ENCODE measurements at regions not wholly inside any gene's neighbourhood (a gene's known extent, or its start where the extent isn't known, plus 50 kb on each side); places are given as distances from the start of the nearest gene placed in this dataset.

GRCh38 chr11:80520507-80520887 is 1079.7 kb upstream of the TENM4 start:
- Histone ChIP-seq H3K4me1 (ENCODE audit: control insufficient read depth, insufficient read depth, low read length) (no peaks in the 10 kb centered on the region), H3K27me3 (ENCODE audit: control insufficient read depth, insufficient read depth, low read length) (no peaks in the 10 kb centered on the region), H3K27ac (ENCODE audit: low read length) (no peak overlapping the region), H3K4me3 (ENCODE audit: low read depth in 2 of 2, low read length in 2 of 2) (no peak overlapping the region), H3K9me3 (ENCODE audit: control insufficient read depth, insufficient read depth, low read depth, low read length) (no peaks in the 10 kb centered on the region), H3K36me3 (ENCODE audit: control insufficient read depth, insufficient read depth, low read length) (no peaks in the 10 kb centered on the region)
- ATAC-seq (no peak), DNase-seq (ENCODE audit: low read depth, low spot score) (no peak)
- POLR2A ChIA-PET: no interaction called here
- CTCF ChIA-PET: no interaction called here
- TF ChIP-seq POLR2AphosphoS5 (IDR thresholded peaks at IDR 0.05; ENCODE audit: low read depth, low read length) (no peak), TCF7L2 (IDR thresholded peaks at IDR 0.05; ENCODE audit: low read depth, low read length) (no peak), SIN3A (IDR thresholded peaks at IDR 0.05; ENCODE audit: borderline replicate concordance, insufficient read depth, low read depth, low read length) (no peak), REST (IDR thresholded peaks at IDR 0.05; ENCODE audit: insufficient read depth in 1 of 2, low read depth in 2 of 2, low read length in 1 of 2) (no peak), CTCF (IDR thresholded peaks at IDR 0.05) (no peak)
- intact Hi-C loops (cut with micrococcal nuclease; ENCODE audit: unreplicated experiment): no loop called here
- in situ Hi-C loops (cut with HindIII; ENCODE audit: low pct_unique_long_range_greater_than_20kb, low sequenced_read_pairs): no loop called here
- no TSS peak for BruUV-seq (replicated peaks)

GRCh38 chr11:80519596-80520506 is 1079.0 kb upstream of the TENM4 start:
- CTCF ChIA-PET: no interaction called here
- Histone ChIP-seq H3K27me3 (ENCODE audit: control insufficient read depth, insufficient read depth, low read length) (no peaks in the 10 kb centered on the region), H3K9me3 (ENCODE audit: control insufficient read depth, insufficient read depth, low read depth, low read length) (no peaks in the 10 kb centered on the region), H3K4me3 (ENCODE audit: low read depth in 2 of 2, low read length in 2 of 2) (no peak overlapping the region), H3K36me3 (ENCODE audit: control insufficient read depth, insufficient read depth, low read length) (no peaks in the 10 kb centered on the region), H3K27ac (ENCODE audit: low read length) (no peak overlapping the region), H3K4me1 (ENCODE audit: control insufficient read depth, insufficient read depth, low read length) (no peaks in the 10 kb centered on the region)
- TF ChIP-seq POLR2AphosphoS5 (IDR thresholded peaks at IDR 0.05; ENCODE audit: low read depth, low read length): no peak
- POLR2A ChIA-PET: interaction anchor here (0.6 kb wide), 1 partner anchor 178 kb away, joined by 4 read pairs; no protein-coding TSS in a partner anchor
- DNase-seq (ENCODE audit: low read depth, low spot score) (no peak), ATAC-seq (peak; percentile 83)
- in situ Hi-C loops (cut with HindIII; ENCODE audit: low pct_unique_long_range_greater_than_20kb, low sequenced_read_pairs): no loop called here
- intact Hi-C loops (cut with micrococcal nuclease; ENCODE audit: unreplicated experiment): no loop called here
- BruUV-seq (replicated peaks): no TSS peak

GRCh38 chr11:80517701-80518100 is 1076.9 kb upstream of the TENM4 start:
- Histone ChIP-seq H3K4me3 (ENCODE audit: low read depth in 2 of 2, low read length in 2 of 2) (no peak overlapping the region), H3K27ac (ENCODE audit: low read length) (no peak overlapping the region), H3K36me3 (ENCODE audit: control insufficient read depth, insufficient read depth, low read length) (no peaks in the 10 kb centered on the region), H3K9me3 (ENCODE audit: control insufficient read depth, insufficient read depth, low read depth, low read length) (no peaks in the 10 kb centered on the region), H3K27me3 (ENCODE audit: control insufficient read depth, insufficient read depth, low read length) (no peaks in the 10 kb centered on the region), H3K4me1 (ENCODE audit: control insufficient read depth, insufficient read depth, low read length) (no peaks in the 10 kb centered on the region)
- ChIA-PET CTCF (no interaction called here), POLR2A (no interaction called here)
- in situ Hi-C loops (cut with HindIII; ENCODE audit: low pct_unique_long_range_greater_than_20kb, low sequenced_read_pairs): no loop called here
- intact Hi-C loops (cut with micrococcal nuclease; ENCODE audit: unreplicated experiment): no loop called here
- ATAC-seq (no peak), DNase-seq (ENCODE audit: low read depth, low spot score) (no peak)
- TF ChIP-seq TCF7L2 (IDR thresholded peaks at IDR 0.05; ENCODE audit: low read depth, low read length) (no peak), CTCF (IDR thresholded peaks at IDR 0.05) (0 out of 2 replicates have a peak, but pooled peaks have one; percentile 4)
- no TSS peak for BruUV-seq (replicated peaks)

Measured in Panc1 (cell line).